Fibroblast of upper back skin (primary cell): ENCODE measurements at regions not wholly inside any gene's neighbourhood (a gene's known extent, or its start where the extent isn't known, plus 50 kb on each side); places are given as distances from the start of the nearest gene placed in this dataset.
"Not testable (repeated sequence)": the region's sequence is repeated elsewhere in the genome, so short reads cannot be mapped to it uniquely, and the experiment has no call there.

Experiments
- DNase-seq: peaks from one replicate; pipeline ENCODE4 v3.0.0-alpha.2; 2013

- no peak for DNase-seq
Measured at GRCh38 chr3:102037791-102038190, 188.5 kb downstream of the NFKBIZ start.

DNA sequence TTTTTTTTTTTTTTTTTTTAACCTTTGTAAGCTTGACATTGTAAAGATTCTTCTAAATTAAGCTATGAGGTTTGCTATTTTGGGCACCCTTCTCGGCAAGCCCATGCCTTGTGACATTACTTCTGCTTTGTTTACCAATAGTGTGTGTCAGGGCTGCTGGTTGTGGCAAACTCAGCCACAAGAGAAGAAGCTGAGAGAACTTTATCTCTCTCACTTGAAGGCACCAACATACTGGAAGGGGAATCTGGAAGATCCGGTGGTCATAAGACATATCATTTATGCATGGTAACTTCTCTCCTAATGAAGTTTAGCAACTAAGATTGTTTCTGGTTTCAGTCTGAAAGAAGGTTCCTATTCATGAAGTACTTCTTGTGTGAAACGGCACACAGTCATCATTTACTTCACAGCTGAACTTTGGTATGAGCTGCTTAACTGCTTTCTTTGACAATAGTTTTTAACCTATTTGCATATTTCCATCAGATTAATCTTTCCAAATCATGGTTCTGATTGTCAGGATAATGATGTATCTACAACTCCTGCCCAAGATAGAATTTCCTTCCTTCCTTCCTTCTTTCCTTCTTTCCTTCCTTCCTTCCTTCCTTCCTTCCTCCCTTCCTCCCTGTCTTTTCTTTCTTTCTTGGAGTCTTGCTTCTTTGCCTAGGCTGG is 189.3 kb downstream of the NFKBIZ start:
- no peak for DNase-seq

DNA sequence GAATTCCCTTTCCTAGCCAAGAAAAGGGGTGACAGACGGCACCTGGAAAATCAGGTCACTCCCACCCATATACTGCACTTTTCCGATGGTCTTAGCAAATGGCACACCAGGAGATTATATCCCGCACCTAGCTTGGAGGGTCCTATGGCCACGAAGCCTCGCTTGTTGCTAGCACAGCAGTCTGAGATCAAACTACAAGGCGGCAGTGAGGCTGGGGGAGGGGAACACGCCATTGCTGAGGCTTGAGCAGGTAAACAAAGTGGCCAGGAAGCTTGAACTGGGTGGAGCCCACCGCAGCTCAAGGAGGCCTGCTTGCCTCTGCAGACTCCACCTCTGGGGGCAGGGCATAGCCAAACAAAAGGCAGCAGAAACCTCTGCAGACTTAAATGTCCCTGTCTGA is 190.8 kb downstream of the NFKBIZ start:
- DNase-seq, result not testable (repeated sequence)

GRCh38 chr3:102053375-102053989 is 204.2 kb downstream of the NFKBIZ start:
- peak; percentile 72 for DNase-seq

- no peak for DNase-seq
Measured at GRCh38 chr3:102054543-102055080, 205.3 kb downstream of the NFKBIZ start.

- no peak for DNase-seq
Measured at GRCh38 chr3:102057781-102058421, 208.6 kb downstream of the NFKBIZ start.

DNA sequence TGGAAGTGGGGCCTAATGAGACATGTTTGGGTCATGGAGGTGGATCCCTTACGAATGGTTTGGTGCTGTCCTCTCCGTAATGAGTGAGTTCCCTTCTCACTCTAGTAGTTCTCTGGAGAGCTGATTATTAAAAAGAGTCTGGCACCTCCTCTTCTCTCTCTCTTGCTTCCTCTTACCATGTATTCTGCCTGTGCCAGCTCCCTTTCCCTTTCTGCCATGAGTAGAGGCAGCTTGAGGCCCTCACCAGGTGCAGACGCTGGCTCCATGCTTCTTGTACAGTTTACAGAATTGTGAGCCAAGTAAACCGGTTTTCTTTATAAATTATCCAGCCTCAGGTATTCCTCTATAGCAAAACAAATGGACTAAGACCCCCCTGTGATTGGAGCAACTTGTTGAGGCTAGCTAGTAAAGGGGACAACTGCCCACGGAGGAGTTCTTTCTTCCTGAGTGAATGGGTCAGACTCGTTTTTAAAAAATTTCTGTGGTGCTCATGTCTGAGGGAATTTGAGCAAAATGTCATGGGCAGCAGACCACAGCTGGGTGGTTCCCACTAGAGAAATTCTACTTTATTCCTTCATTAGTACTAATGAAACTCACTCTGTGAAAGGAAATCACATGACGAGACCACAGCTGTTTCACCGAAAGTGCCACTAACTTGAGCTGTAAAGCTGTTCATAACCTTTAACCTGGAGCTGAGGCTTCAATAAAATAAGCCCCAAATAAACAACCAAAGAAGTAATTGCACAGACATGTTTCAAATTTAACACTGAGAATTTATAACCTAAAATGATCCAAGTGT is 210.0 kb downstream of the NFKBIZ start:
- no peak for DNase-seq

DNA sequence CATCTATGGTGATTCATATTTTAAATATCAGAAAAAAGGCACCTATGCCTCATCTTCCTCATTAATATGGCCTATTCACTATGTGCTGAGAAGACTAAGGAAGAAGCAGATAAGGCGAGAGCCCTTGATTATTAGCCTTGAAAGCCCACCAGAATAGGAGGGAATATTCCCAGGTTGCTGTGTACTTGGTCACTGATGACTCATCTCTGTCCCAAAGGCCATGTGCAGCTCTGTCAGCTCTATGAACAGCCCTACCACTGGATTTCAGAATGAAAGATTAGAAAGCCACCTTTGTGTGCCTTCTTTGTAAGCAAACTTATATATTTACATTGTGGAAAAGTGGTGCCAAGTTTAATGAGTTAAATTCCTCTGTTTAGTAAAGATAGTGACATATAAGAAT is 211.5 kb downstream of the NFKBIZ start:
- DNase-seq, result no peak

- DNase-seq, result no peak
Measured at GRCh38 chr3:102063572-102063971, 214.3 kb downstream of the NFKBIZ start.

DNA sequence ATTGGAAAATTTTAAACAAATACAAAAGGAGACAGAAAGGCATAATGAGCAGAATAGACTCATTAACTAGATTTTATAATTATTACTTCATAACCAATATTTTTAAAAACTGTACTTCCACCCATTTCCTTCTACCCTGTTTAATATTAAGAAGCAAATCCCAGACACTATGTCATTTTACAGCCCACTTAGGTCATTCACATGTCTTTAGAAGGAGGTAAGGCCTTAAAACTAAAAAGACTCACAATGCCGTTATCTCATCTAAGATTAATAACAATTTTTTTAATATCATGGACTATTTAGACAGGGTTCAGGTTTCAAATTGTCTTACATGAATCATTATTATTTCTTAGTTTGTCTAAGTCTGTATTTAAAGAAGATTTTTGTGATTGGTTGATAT is 217.2 kb downstream of the NFKBIZ start:
- DNase-seq, result no peak

- DNase-seq, result no peak
Measured at GRCh38 chr3:102068327-102068726, 219.0 kb downstream of the NFKBIZ start.

DNA sequence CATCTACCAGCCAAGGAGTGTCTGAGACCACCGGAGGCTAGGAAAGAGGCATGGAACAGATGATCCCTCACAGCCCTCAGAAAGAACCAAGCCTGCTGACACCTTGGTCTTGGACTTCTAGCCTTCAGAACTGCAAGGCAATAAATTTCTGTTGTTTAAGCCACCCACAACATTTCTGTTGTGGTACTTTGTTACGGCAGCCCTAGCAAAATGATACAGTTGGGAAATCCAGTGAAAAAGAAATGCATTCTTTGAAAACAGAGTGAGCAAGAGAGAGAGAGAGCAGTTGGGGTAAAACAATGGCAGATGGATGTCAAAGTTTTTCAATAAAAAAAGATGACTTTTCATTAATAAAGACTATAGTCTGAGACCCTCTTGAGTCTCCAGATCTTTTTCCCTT is 219.4 kb downstream of the NFKBIZ start:
- DNase-seq, result no peak

DNA sequence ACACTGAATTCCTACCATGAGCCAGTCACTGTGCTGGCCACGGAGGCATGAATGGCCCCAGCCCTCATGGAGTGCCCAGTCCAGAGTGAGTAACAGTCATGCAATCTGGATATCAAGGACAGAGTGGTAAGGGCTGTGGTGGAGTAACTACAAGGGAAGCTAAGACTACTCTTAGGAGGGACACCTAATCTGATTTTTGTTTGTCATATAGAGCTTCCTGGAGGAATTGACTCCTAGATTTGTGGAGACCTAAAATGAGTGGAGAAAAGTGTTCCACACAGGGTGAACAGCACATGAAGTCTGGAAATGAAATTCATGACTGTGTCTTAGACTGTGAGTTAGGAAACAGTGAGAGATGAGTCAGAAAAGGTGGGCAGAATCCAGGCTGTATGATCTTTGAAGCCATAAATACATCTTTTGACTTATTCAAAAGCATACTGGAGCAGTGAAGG is 219.9 kb downstream of the NFKBIZ start:
- DNase-seq, result peak; percentile 85

DNA sequence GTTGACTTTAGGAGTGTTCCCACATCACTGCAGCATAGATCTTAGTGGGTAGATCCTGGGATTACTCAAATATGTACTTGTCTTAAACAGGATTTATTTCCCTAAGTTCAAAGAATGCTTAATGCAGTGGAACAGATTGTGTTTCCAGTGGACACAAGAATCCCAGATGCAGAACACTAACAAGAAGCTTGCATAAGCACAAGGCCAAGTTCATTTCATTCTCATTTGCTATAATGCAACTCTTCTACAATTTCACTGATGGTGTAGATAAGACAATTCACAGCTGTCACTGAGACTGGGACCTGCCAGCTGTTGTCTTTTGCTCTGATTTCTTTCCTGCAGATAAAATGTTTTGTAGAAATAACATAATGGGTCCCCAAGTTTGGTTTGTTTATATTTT is 225.6 kb downstream of the NFKBIZ start:
- no peak for DNase-seq

DNA sequence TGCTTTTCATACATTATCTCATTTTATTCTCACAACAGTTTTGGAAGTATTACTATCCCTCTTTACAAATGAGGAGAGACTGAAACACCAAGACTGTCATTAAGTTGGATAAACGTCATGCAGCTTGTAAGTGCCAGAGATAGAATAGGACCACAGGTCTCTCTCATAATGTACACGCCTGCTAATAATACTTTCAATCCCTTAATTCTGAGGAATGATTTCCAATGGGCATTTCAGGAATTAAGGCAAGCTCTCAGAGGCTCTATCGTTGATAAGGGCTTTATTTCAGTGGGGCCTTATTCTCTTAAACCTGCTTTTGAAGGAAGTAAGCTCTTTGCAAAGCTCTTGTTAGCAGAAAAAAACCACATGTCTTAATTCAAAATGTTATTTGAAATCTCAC is 229.1 kb downstream of the NFKBIZ start:
- no peak for DNase-seq

- DNase-seq, result no peak
Measured at GRCh38 chr3:102078854-102079808, 229.8 kb downstream of the NFKBIZ start.

GRCh38 chr3:102079809-102080197 is 230.5 kb downstream of the NFKBIZ start:
- DNase-seq, result no peak

DNA sequence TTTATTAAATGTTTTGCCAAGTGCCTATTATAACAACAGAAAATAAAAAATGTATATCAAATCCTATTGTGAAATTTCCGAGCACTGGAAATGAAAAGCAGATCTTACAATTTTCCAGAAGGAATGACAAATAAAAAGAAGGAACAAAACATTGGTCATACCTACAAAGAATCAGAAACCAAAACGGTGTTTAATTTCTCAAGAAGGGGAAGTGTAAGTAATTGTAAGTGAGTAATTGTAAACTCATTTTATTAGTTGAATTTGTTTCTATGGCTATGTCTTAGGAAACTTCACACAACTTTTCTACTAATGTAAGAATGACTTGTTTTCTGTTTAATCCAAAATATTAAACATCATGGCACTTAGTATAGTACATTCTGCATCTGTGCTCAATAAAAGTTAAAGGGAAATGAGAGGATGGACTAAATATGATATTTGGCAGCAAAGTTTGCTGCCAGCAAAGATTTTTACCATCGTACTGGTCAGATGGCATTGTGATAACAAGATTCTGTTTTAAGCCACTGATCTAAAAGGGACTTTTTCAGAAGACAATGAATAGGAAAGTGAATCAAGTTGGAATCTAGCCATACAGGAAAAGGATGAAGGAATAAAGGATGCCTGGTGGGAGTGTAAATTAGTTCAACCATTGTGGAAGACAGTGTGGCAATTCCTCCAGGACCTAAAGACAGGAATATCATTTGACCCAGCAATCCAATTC is 232.4 kb downstream of the NFKBIZ start:
- no peak for DNase-seq

- DNase-seq, result no peak
Measured at GRCh38 chr3:102083473-102083872, 234.2 kb downstream of the NFKBIZ start.

DNA sequence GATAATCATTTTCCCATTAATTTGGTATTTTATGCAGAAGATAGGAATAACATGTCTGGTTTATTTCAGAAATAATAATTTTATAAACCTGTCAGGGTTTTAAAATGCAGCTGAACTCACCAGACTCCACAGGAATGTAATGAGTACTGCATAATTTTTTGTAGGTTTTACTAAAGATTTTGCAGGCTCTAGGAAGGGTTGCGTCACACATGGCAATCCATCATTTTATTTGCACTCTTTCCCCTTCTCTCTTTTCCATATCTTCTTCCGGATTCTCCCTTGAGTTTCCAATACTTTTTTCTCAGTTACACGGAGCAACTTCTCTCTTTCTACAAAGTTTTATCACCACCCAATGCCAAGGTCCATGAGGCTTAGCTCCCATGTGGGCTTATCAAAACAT is 234.7 kb downstream of the NFKBIZ start:
- peak; percentile 83 for DNase-seq

DNA sequence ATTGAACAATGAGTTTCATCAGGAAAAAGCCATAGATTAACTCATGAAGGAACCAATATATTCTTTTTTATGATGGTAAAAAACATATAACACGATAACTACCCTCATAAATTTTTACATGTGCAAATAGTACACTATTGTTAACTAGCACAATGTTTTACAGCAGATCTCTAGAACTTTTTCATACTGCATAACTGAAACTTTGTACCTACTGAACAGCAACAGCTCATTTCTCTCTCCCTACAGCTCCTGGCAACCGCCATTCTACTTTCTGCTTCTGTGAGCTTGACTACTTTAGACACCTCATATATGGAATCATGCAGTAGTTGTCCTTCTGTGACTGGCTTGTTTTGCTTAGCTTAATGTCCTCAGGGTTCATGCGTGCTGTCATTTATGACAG is 235.4 kb downstream of the NFKBIZ start:
- no peak for DNase-seq
